ENCODE measurements at regions not wholly inside any gene's neighbourhood (a gene's known extent, or its start where the extent isn't known, plus 50 kb on each side); places are given as distances from the start of the nearest gene placed in this dataset.

DNA sequence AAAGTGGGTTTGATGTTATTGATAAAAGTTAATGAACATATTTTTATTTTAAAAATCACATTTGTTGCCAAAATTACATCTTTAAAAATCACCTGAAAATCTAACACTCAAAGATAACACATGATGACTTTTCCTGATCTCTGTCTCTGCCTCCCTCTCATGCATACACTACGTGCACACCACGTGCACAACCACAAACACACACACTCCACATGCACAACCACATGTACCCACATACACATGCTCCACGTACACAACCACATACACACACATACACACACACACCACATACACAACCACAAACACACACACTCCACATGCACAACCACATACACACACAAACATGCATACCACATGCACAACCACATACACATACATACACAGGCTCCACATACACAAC, 61.8 kb upstream of the TMEM132C start (continued):
- TF ChIP-seq ZNF425 (CRISPR knock-in tag; conservative IDR thresholded peaks at IDR 0.05) (no peak), NR3C1 (CRISPR knock-in tag; conservative IDR thresholded peaks at IDR 0.05; ENCODE audit: low read depth) (no peak), RORB (CRISPR knock-in tag; IDR thresholded peaks at IDR 0.05) (no peak), CREM (CRISPR knock-in tag; IDR thresholded peaks at IDR 0.05) (no peak), ERG (CRISPR knock-in tag; IDR thresholded peaks at IDR 0.05) (no peak)
- TF ChIP-seq, protein P1, sequence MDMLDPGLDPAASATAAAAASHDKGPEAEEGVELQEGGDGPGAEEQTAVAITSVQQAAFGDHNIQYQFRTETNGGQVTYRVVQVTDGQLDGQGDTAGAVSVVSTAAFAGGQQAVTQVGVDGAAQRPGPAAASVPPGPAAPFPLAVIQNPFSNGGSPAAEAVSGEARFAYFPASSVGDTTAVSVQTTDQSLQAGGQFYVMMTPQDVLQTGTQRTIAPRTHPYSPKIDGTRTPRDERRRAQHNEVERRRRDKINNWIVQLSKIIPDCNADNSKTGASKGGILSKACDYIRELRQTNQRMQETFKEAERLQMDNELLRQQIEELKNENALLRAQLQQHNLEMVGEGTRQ (CRISPR knock-in tag; IDR thresholded peaks at IDR 0.05), result no peak

- peaks cover 75% of the 10 kb centered on the region for H3K9me3 Mint-ChIP-seq
- ChIA-PET POLR2A (no interaction called here), CTCF (no interaction called here)
- peaks cover 3% of the 10 kb centered on the region for H3K27me3 Mint-ChIP-seq (ENCODE audit: low read depth)
- no peaks in the 10 kb centered on the region for H3K4me1 Mint-ChIP-seq
- no peak for TF ChIP-seq ZNF671 (CRISPR knock-in tag; IDR thresholded peaks at IDR 0.05)
- no peak for TF ChIP-seq ZNF416 (CRISPR knock-in tag; IDR thresholded peaks at IDR 0.05)
- TF ChIP-seq NR3C1 (CRISPR knock-in tag; conservative IDR thresholded peaks at IDR 0.05; ENCODE audit: low read depth), result no peak
- H3K36me3 Mint-ChIP-seq, result peaks cover 58% of the 10 kb centered on the region
- H3K27ac Mint-ChIP-seq, result no peak overlapping the region
- no peak for DNase-seq (ENCODE audit: low spot score)
- H3K4me3 Mint-ChIP-seq, result no peak overlapping the region
- ATAC-seq, result no peak
Measured at GRCh38 chr12:128205758-128206157, 61.2 kb upstream of the TMEM132C start.
